SHP77 treated with DMSO at 0.1 percent for 48 hours (cell line): ENCODE measurements at regions not wholly inside any gene's neighbourhood (a gene's known extent, or its start where the extent isn't known, plus 50 kb on each side); places are given as distances from the start of the nearest gene placed in this dataset.
"Not testable (repeated sequence)": the region's sequence is repeated elsewhere in the genome, so short reads cannot be mapped to it uniquely, and the experiment has no call there.

Experiments used
- DNase-seq: peaks from one replicate; lab custom pipeline; 2025; lab: John Stamatoyannopoulos, UW

- no peak for DNase-seq
Measured at GRCh38 chr6:4354181-4354580, 218.8 kb upstream of the ECI2 start.

- DNase-seq = no peak
Measured at GRCh38 chr6:4352731-4353130, 217.4 kb upstream of the ECI2 start.

GRCh38 chr6:4352322-4352669 lies 216.9 kb upstream of the ECI2 start:
- DNase-seq = no peak

GRCh38 chr6:4351520-4352321 lies 216.3 kb upstream of the ECI2 start:
- DNase-seq = no peak

GRCh38 chr6:4350567-4351519 lies 215.5 kb upstream of the ECI2 start:
- DNase-seq = no peak

- no peak for DNase-seq
Measured at GRCh38 chr6:4349931-4350330, 214.6 kb upstream of the ECI2 start.

- DNase-seq = no peak
Measured at GRCh38 chr6:4349323-4349722, 213.9 kb upstream of the ECI2 start.

GRCh38 chr6:4348462-4349112 lies 213.2 kb upstream of the ECI2 start:
- DNase-seq = no peak

GRCh38 chr6:4347877-4348276 lies 212.5 kb upstream of the ECI2 start:
- DNase-seq = no peak

- DNase-seq = no peak
Measured at GRCh38 chr6:4346659-4347333, 211.4 kb upstream of the ECI2 start.

- DNase-seq = no peak
Measured at GRCh38 chr6:4345543-4345942, 210.2 kb upstream of the ECI2 start.

- DNase-seq = no peak
Measured at GRCh38 chr6:4344317-4344899, 209.0 kb upstream of the ECI2 start.

GRCh38 chr6:4342407-4343137 lies 207.2 kb upstream of the ECI2 start:
- DNase-seq = no peak

- DNase-seq = no peak
Measured at GRCh38 chr6:4341078-4341797, 205.9 kb upstream of the ECI2 start.

GRCh38 chr6:4340544-4340943 lies 205.2 kb upstream of the ECI2 start:
- DNase-seq = no peak

GRCh38 chr6:4338884-4339283 lies 203.5 kb upstream of the ECI2 start:
- no peak for DNase-seq

GRCh38 chr6:4336778-4337442 lies 201.5 kb upstream of the ECI2 start:
- no peak for DNase-seq

- DNase-seq = no peak
Measured at GRCh38 chr6:4336084-4336483, 200.7 kb upstream of the ECI2 start.

GRCh38 chr6:4334158-4334740 lies 198.9 kb upstream of the ECI2 start:
- DNase-seq = not testable (repeated sequence)
